ENCODE measurements at regions not wholly inside any gene's neighbourhood (a gene's known extent, or its start where the extent isn't known, plus 50 kb on each side); places are given as distances from the start of the nearest gene placed in this dataset.

GRCh38 chr13:97781891-97782305 lies 171.6 kb upstream of the IPO5 start:
- no peak for TF ChIP-seq FOXP2 (optimal IDR thresholded peaks at IDR 0.05; ENCODE audit: borderline replicate concordance, extremely low read depth, extremely low read length, insufficient read depth)
- TF ChIP-seq SIN3A (IDR thresholded peaks at IDR 0.05; ENCODE audit: borderline replicate concordance, insufficient read depth, low read length): no peak
- no peak for TF ChIP-seq REST (IDR thresholded peaks at IDR 0.05; ENCODE audit: insufficient read depth in 1 of 2, low read depth in 2 of 2, low read length in 2 of 2)
- TF ChIP-seq POLR2AphosphoS5 (IDR thresholded peaks at IDR 0.05; ENCODE audit: low read depth, low read length): no peak
- no peak for TF ChIP-seq TAF1 (IDR thresholded peaks at IDR 0.05; ENCODE audit: borderline replicate concordance, insufficient read depth, low read length)

- TF ChIP-seq TAF1 (IDR thresholded peaks at IDR 0.05; ENCODE audit: borderline replicate concordance, insufficient read depth, low read length) (no peak), SIN3A (IDR thresholded peaks at IDR 0.05; ENCODE audit: borderline replicate concordance, insufficient read depth, low read length) (no peak), FOXP2 (optimal IDR thresholded peaks at IDR 0.05; ENCODE audit: borderline replicate concordance, extremely low read depth, extremely low read length, insufficient read depth) (no peak), POLR2AphosphoS5 (IDR thresholded peaks at IDR 0.05; ENCODE audit: low read depth, low read length) (no peak), REST (IDR thresholded peaks at IDR 0.05; ENCODE audit: insufficient read depth in 1 of 2, low read depth in 2 of 2, low read length in 2 of 2) (no peak)
Measured at GRCh38 chr13:97786510-97786909, 167.0 kb upstream of the IPO5 start.

GRCh38 chr13:97797553-97797952 lies 155.9 kb upstream of the IPO5 start:
- TF ChIP-seq TAF1 (IDR thresholded peaks at IDR 0.05; ENCODE audit: borderline replicate concordance, insufficient read depth, low read length) (no peak), SIN3A (IDR thresholded peaks at IDR 0.05; ENCODE audit: borderline replicate concordance, insufficient read depth, low read length) (no peak), POLR2AphosphoS5 (IDR thresholded peaks at IDR 0.05; ENCODE audit: low read depth, low read length) (no peak), REST (IDR thresholded peaks at IDR 0.05; ENCODE audit: insufficient read depth in 1 of 2, low read depth in 2 of 2, low read length in 2 of 2) (no peak), FOXP2 (optimal IDR thresholded peaks at IDR 0.05; ENCODE audit: borderline replicate concordance, extremely low read depth, extremely low read length, insufficient read depth) (no peak)

- TF ChIP-seq POLR2AphosphoS5 (IDR thresholded peaks at IDR 0.05; ENCODE audit: low read depth, low read length) (no peak), TAF1 (IDR thresholded peaks at IDR 0.05; ENCODE audit: borderline replicate concordance, insufficient read depth, low read length) (no peak), REST (IDR thresholded peaks at IDR 0.05; ENCODE audit: insufficient read depth in 1 of 2, low read depth in 2 of 2, low read length in 2 of 2) (no peak), SIN3A (IDR thresholded peaks at IDR 0.05; ENCODE audit: borderline replicate concordance, insufficient read depth, low read length) (no peak), FOXP2 (optimal IDR thresholded peaks at IDR 0.05; ENCODE audit: borderline replicate concordance, extremely low read depth, extremely low read length, insufficient read depth) (no peak)
Measured at GRCh38 chr13:97798171-97798821, 155.2 kb upstream of the IPO5 start.

All from PFSK-1 (cell line).